B cell (primary cell): ENCODE measurements at regions not wholly inside any gene's neighbourhood (a gene's known extent, or its start where the extent isn't known, plus 50 kb on each side); places are given as distances from the start of the nearest gene placed in this dataset.
"Not testable (repeated sequence)": the region's sequence is repeated elsewhere in the genome, so short reads cannot be mapped to it uniquely, and the experiment has no call there.

Experiments
- ATAC-seq: fragments of 200-7000 bp; cut with Tn5 transposase; one replicate; pipeline ENCODE4 v1.10.0; 2021; ENCODE audit warnings: low read depth, mild to moderate bottlenecking, moderate number of reproducible peaks, moderate library complexity
- CTCF ChIA-PET: fragments of 350-600 bp; sonication (Branson Sonifier 250); formaldehyde crosslinking; loops from one replicate; lab custom pipeline; 2021; ENCODE audit warnings: antibody characterized with exemption, inconsistent platforms; lab: Charles Lee
- POLR2A ChIA-PET: fragments of 350-600 bp; sonication (Branson Sonifier 250); formaldehyde crosslinking; loops from one replicate; lab custom pipeline; 2021; ENCODE audit warnings: antibody characterized with exemption; lab: Charles Lee
- DNase-seq: peaks from one replicate; pipeline ENCODE4 v3.0.0; 2013
- H2AFZ ChIP-seq: 2 replicates; pipeline ENCODE4 v1.6.1; 2012; ENCODE audit warnings: mild to moderate bottlenecking, low read depth, low read length; ENCODE audit not compliant: insufficient read depth, poor library complexity, severe bottlenecking
- H3K27ac ChIP-seq, 2 donors: 1 replicate in 1 of 2; 2 replicates in 1 of 2; pipeline ENCODE4 v1.5.1; 2012 to 2013; ENCODE audit warnings: low read length in 2 of 2, mild to moderate bottlenecking in 2 of 2, moderate library complexity in 1 of 2
- H3K27me3 ChIP-seq, 4 experiments: fragments of 200-600 bp in 1 of 4; sonication (generic) in 1 of 4; replicated peaks in 1 of 4; 1 replicate in 2 of 4; 2 replicates in 2 of 4; pipeline versions ENCODE4 v1.6.1 to v1.7.0; 2013 to 2016; ENCODE audit warnings: low read length in 3 of 4, mild to moderate bottlenecking in 2 of 4, mixed read lengths in 1 of 4, moderate library complexity in 1 of 4; ENCODE audit not compliant: insufficient read depth in 4 of 4, control insufficient read depth in 3 of 4; ENCODE audit errors: control extremely low read depth in 1 of 4
- H3K36me3 ChIP-seq, 2 experiments: replicated peaks in 1 of 2; 1 replicate in 1 of 2; 2 replicates in 1 of 2; pipeline versions ENCODE4 v1.6.1 to v1.7.1; 2013; ENCODE audit warnings: low read length in 1 of 2; ENCODE audit not compliant: insufficient read depth in 2 of 2, control insufficient read depth in 1 of 2; ENCODE audit errors: control extremely low read depth in 1 of 2, extremely low read depth in 1 of 2
- H3K4me1 ChIP-seq, 2 donors: fragments of 200-600 bp in 1 of 2; sonication (generic) in 1 of 2; 1 replicate in 1 of 2; 2 replicates in 1 of 2; pipeline versions ENCODE4 v1.5.1 to v1.6.1; 2013 to 2017; ENCODE audit warnings: low read length in 2 of 2; ENCODE audit not compliant: control insufficient read depth in 2 of 2, insufficient read depth in 2 of 2
- H3K4me2 ChIP-seq: replicated peaks from 2 replicates; pipeline ENCODE3; 2012; ENCODE audit warnings: mild to moderate bottlenecking, low read depth, low read length; ENCODE audit not compliant: poor library complexity, severe bottlenecking
- H3K4me3 ChIP-seq, 5 experiments: fragments of 200-600 bp in 1 of 5; sonication (generic) in 1 of 5; 1 replicate in 3 of 5; 2 replicates in 2 of 5; pipeline versions ENCODE4 v1.5.1 to v1.7.0; 2011 to 2016; ENCODE audit warnings: low read length in 4 of 5, mild to moderate bottlenecking in 4 of 5, low read depth in 2 of 5, control low read depth in 1 of 5, moderate library complexity in 1 of 5; ENCODE audit not compliant: insufficient read depth in 1 of 5; ENCODE audit errors: control extremely low read depth in 1 of 5, extremely low read depth in 1 of 5
- H3K79me2 ChIP-seq: fragments of 200-600 bp; sonication (generic); one replicate; pipeline ENCODE4 v1.6.0; 2016; ENCODE audit warnings: low read length; ENCODE audit not compliant: control insufficient read depth, insufficient read depth
- H3K9ac ChIP-seq: fragments of 200-600 bp; sonication (generic); 2 replicates; pipeline ENCODE4 v1.6.1; 2017; ENCODE audit warnings: mild to moderate bottlenecking, low read length, moderate library complexity
- H3K9me3 ChIP-seq, 3 donors: one replicate each; pipeline versions ENCODE4 v1.6.1 to v1.7.1; 2013; ENCODE audit warnings: low read length in 2 of 3; ENCODE audit not compliant: control insufficient read depth in 2 of 3, insufficient read depth in 1 of 3; ENCODE audit errors: control extremely low read depth in 1 of 3
- H4K20me1 ChIP-seq: 2 replicates; pipeline ENCODE4 v1.6.0; 2012; ENCODE audit warnings: mild to moderate bottlenecking, low read length; ENCODE audit not compliant: insufficient read depth, control insufficient read depth, poor library complexity, severe bottlenecking
- H3K27ac Mint-ChIP-seq: one replicate; pipeline ENCODE4 v1.8.0; 2021; ENCODE audit warnings: mixed read lengths
- H3K27me3 Mint-ChIP-seq: one replicate; pipeline ENCODE4 v1.8.0; 2021; ENCODE audit warnings: mixed read lengths
- H3K4me1 Mint-ChIP-seq: one replicate; pipeline ENCODE4 v1.8.0; 2021; ENCODE audit warnings: mixed read lengths
- H3K4me3 Mint-ChIP-seq: one replicate; pipeline ENCODE4 v1.8.0; 2021; ENCODE audit warnings: mixed read lengths
- H3K9me3 Mint-ChIP-seq: one replicate; pipeline ENCODE4 v1.8.0; 2022; ENCODE audit warnings: mixed read lengths; ENCODE audit not compliant: insufficient read depth
- WGBS: methylation state at CpG from one replicate; pipeline ENCODE4 v1.1.5; 2013; ENCODE audit warnings: missing lambda C conversion rate; ENCODE audit not compliant: insufficient coverage; 5-methylcytosine and 5-hydroxymethylcytosine counted together
- intact Hi-C: fragments of 100-400 bp; cut with micrococcal nuclease; formaldehyde crosslinking; loops from one replicate; pipeline ENCODE4 v1.10.0; 2022

GRCh38 chr1:121041497-121041896 is 142.6 kb downstream of the FAM72B start:
- H3K4me2 ChIP-seq, H3K36me3 ChIP-seq, H3K9ac ChIP-seq, H3K4me3 Mint-ChIP-seq, intact Hi-C loops, H3K27ac Mint-ChIP-seq, POLR2A ChIA-PET, H3K4me3 ChIP-seq, CTCF ChIA-PET, H3K9me3 ChIP-seq, H4K20me1 ChIP-seq, ATAC-seq, H3K27me3 Mint-ChIP-seq, H3K27me3 ChIP-seq, H3K9me3 Mint-ChIP-seq, H3K4me1 Mint-ChIP-seq, H2AFZ ChIP-seq, H3K79me2 ChIP-seq, DNase-seq, H3K27ac ChIP-seq, H3K4me1 ChIP-seq: not testable (repeated sequence)
- WGBS = no CpG with 5 or more reads among the region's 3 CpGs

- H3K4me3 ChIP-seq, H3K79me2 ChIP-seq, H3K9me3 Mint-ChIP-seq, ATAC-seq, H3K4me1 ChIP-seq, H3K36me3 ChIP-seq, H3K9ac ChIP-seq, CTCF ChIA-PET, intact Hi-C loops, H3K9me3 ChIP-seq, H3K27me3 ChIP-seq, H3K4me3 Mint-ChIP-seq, H3K4me2 ChIP-seq, H3K4me1 Mint-ChIP-seq, H3K27ac ChIP-seq, H2AFZ ChIP-seq, H3K27me3 Mint-ChIP-seq, DNase-seq, POLR2A ChIA-PET, H3K27ac Mint-ChIP-seq, H4K20me1 ChIP-seq: not testable (repeated sequence)
- 100% methylated on average over 1 of the region's 2 CpGs for WGBS
Observed at GRCh38 chr1:121042882-121043281, 141.3 kb downstream of the FAM72B start.

GRCh38 chr1:121048293-121048752 is 135.8 kb downstream of the FAM72B start:
- H3K4me1 Mint-ChIP-seq, H3K4me3 Mint-ChIP-seq, H2AFZ ChIP-seq, H3K4me2 ChIP-seq, DNase-seq, ATAC-seq, CTCF ChIA-PET, H3K4me1 ChIP-seq, H3K9ac ChIP-seq, H4K20me1 ChIP-seq, POLR2A ChIA-PET, H3K4me3 ChIP-seq, H3K9me3 ChIP-seq, intact Hi-C loops, H3K27ac ChIP-seq, H3K36me3 ChIP-seq, H3K27me3 ChIP-seq, H3K9me3 Mint-ChIP-seq, H3K27ac Mint-ChIP-seq, H3K79me2 ChIP-seq: not testable (repeated sequence)
- peaks cover 16% of the 10 kb centered on the region for H3K27me3 Mint-ChIP-seq
- WGBS = no CpG with 5 or more reads among the region's 21 CpGs

GRCh38 chr1:121048769-121049443 is 135.2 kb downstream of the FAM72B start:
- H4K20me1 ChIP-seq, H3K4me1 ChIP-seq, H3K9me3 Mint-ChIP-seq, H3K79me2 ChIP-seq, DNase-seq, H3K4me2 ChIP-seq, CTCF ChIA-PET, ATAC-seq, H3K27ac Mint-ChIP-seq, H3K27ac ChIP-seq, H3K27me3 ChIP-seq, intact Hi-C loops, H3K4me1 Mint-ChIP-seq, H2AFZ ChIP-seq, H3K9me3 ChIP-seq, POLR2A ChIA-PET, H3K4me3 ChIP-seq, H3K9ac ChIP-seq, H3K4me3 Mint-ChIP-seq, H3K36me3 ChIP-seq: not testable (repeated sequence)
- peaks cover 16% of the 10 kb centered on the region for H3K27me3 Mint-ChIP-seq
- WGBS = no CpG with 5 or more reads among the region's 13 CpGs
